Fibroblast of villous mesenchyme (primary cell): ENCODE measurements at regions not wholly inside any gene's neighbourhood (a gene's known extent, or its start where the extent isn't known, plus 50 kb on each side); places are given as distances from the start of the nearest gene placed in this dataset.

ENCODE experiments used
- DNase-seq: peaks from one replicate; pipeline ENCODE4 v3.0.0-alpha.2; 2010; ENCODE audit warnings: low read depth
- H3K4me3 ChIP-seq: 2 replicates; pipeline ENCODE4 v1.5.1; 2011; ENCODE audit warnings: low read depth, mild to moderate bottlenecking, low read length
- TF ChIP-seq, protein P1 (sequence below): IDR thresholded peaks from 2 replicates; pipeline ENCODE4 v1.5.1; 2012; ENCODE audit warnings: low read depth, mild to moderate bottlenecking, low read length; ENCODE audit not compliant: insufficient read depth

DNA sequence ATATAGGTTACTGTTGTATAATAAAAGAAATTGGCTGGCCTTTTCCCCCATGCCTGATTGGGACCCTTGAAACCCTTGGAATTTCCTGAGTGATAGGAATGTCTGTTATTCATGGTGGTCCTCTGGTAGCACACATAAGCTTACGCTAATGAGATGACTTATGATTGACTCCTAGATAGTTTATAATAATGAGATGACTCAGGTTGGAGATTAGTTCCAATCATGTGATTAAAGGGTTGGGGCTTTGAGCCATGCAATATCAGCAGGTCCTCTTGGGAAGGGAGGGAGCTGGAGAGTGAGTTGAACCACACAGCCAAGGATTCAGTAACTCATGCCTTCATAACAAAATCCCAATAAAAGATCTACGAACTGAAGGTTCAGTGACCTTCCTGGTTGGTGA is 407.6 kb upstream of the MANEA start:
- TF ChIP-seq, protein P1, sequence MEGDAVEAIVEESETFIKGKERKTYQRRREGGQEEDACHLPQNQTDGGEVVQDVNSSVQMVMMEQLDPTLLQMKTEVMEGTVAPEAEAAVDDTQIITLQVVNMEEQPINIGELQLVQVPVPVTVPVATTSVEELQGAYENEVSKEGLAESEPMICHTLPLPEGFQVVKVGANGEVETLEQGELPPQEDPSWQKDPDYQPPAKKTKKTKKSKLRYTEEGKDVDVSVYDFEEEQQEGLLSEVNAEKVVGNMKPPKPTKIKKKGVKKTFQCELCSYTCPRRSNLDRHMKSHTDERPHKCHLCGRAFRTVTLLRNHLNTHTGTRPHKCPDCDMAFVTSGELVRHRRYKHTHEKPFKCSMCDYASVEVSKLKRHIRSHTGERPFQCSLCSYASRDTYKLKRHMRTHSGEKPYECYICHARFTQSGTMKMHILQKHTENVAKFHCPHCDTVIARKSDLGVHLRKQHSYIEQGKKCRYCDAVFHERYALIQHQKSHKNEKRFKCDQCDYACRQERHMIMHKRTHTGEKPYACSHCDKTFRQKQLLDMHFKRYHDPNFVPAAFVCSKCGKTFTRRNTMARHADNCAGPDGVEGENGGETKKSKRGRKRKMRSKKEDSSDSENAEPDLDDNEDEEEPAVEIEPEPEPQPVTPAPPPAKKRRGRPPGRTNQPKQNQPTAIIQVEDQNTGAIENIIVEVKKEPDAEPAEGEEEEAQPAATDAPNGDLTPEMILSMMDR = no peak
- no peak for DNase-seq
- no peak overlapping the region for H3K4me3 ChIP-seq

DNA sequence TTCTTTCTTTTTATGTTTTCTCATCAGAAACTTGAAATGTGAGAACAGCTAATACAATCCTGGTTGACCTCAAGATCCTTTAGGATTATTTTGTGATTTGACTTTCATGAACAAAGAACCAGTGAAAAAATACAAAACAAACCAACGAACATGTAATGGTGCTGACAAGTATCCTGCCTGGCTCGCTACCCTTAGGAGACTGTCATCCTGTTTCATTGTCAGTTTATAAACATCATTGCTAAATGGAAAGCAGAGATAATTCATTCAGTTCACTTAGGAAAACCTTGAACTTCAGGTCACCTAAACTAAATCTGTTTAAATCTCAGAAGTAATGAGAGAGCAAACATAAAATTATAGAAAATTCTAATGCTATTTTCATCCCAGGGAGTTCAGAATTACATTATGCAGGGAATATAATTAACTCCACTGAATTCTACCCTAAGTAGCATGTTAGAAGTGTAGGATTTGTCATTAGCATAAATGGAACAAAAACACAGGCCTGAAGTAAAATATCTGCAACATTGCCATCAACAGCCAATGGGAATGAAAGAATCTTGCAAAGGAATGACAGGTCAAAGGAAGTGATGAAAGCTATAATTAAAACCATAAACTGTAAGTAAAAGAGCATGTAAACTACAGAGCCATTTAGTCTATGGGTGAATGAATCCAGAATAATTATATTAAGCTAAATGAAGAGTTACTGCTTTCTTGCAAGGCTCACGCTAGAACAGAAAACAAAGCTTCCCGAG is 401.2 kb upstream of the MANEA start:
- no peak overlapping the region for H3K4me3 ChIP-seq
- TF ChIP-seq, protein P1 = no peak
- DNase-seq = no peak

DNA sequence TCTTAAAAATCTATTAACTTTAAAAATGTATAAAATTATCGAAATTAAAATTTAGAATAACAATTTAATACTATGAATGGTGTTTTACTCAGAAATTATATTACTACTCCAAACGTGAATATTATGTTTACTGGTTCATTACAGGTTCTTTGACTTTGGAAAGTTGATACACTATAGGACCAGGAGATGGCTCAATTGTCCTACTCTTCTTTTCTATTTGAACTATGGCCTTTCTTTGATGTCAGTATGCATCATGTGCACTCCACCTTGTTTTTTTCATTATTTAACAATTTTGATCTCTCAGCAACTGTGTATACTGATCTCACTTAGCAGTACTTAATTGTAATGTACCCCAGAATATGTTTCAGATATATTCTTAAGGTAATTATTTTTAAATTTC is 391.5 kb upstream of the MANEA start:
- DNase-seq = no peak
- TF ChIP-seq, protein P1 = no peak
- H3K4me3 ChIP-seq = no peak overlapping the region

DNA sequence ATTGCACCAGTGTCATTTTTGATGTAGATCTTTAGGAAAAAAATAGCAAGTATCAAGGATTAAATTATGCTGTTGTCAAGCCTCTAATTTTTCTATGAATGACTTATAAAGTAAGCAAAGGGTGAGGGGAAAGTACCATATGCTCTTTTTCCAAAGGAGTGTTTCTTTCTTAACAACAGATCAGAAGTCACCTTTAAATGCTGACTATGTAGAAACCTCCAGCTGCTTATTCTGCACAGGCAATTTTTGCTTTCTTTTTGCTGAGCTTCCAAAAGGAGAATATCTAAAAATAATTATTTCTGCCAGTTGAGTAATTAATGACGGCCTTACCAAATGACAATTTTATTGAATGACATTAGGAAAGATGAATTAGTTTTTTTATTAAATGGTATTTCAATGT is 390.6 kb upstream of the MANEA start:
- H3K4me3 ChIP-seq = no peak overlapping the region
- no peak for DNase-seq
- TF ChIP-seq, protein P1 = no peak

DNA sequence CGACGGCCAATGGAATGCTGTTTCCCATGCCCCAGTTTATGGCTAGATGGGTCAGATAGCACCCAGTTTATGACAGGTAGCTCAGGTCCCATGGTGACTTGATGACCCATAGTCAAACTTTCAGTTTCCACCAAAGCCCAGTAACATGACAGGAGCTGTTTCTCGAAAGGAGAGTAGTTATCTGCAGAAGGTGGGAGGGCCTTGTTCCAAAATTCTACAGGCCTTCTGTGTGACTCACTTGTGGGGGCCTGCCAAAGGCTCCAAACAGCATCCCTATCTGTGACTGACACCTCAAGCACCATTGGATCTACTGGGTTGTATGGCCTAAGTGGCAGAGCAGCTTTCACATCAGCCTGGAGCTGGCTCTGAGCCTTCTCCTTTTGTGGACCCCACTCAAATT is 379.7 kb upstream of the MANEA start:
- no peak for DNase-seq
- no peak overlapping the region for H3K4me3 ChIP-seq
- TF ChIP-seq, protein P1 = no peak

DNA sequence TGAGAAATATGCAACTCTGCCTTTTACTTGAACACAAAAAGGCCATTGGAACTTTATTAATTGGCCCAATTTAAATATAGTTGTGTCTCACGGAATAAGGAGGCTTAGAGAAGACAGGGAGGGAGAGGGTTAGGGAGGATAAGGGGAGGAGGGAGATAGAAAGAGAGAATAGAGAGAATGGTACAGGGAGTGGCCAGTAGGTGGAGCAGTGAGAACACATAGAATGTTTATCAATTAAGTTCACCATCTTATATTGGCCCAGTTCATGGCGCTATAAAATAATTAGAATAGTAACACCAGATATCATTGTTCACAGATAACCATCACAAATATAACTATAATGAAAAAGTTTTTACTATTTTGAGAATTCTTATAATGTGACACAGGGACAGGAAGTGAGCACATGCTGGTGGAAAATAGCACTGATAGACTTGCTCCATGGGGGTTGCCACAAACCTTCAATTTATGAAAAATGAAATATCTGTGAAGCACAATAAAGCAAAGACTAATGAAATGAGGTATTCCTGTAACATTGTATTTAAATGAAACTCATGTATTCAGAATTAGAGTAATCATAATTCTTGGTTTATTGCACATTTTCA is 374.1 kb upstream of the MANEA start:
- TF ChIP-seq, protein P1 = peak; percentile 47
- DNase-seq = peak; percentile 5
- H3K4me3 ChIP-seq = no peak overlapping the region
